Heart right ventricle (tissue), 16 donors: ENCODE measurements at regions not wholly inside any gene's neighbourhood (a gene's known extent, or its start where the extent isn't known, plus 50 kb on each side); places are given as distances from the start of the nearest gene placed in this dataset.

Source experiments
- ATAC-seq, 8 donors: fragments of 200-7000 bp; cut with Tn5 transposase; one replicate each; pipeline ENCODE4 v1.9.1; 2020; ENCODE audit warnings: mild to moderate bottlenecking in 8 of 8, moderate library complexity in 8 of 8, moderate number of reproducible peaks in 1 of 8
- DNase-seq, 2 donors: peaks; one replicate each; pipeline ENCODE4 v3.0.0-alpha.2; 2020
- H3K27ac ChIP-seq, 10 donors: fragments of 200-600 bp; sonication (generic) in 2 of 10; one replicate each; pipeline versions ENCODE4 v1.5.0 to v1.8.0; 2020 to 2022; ENCODE audit warnings: mild to moderate bottlenecking in 3 of 10
- H3K27me3 ChIP-seq, 7 donors: fragments of 200-600 bp; one replicate each; pipeline ENCODE4 v1.8.0; 2021 to 2022; ENCODE audit warnings: mild to moderate bottlenecking in 2 of 7
- H3K36me3 ChIP-seq, 9 donors: fragments of 200-600 bp; sonication (generic) in 1 of 9; one replicate each; pipeline versions ENCODE4 v1.5.0 to v1.8.0; 2020 to 2022; ENCODE audit warnings: mild to moderate bottlenecking in 2 of 9
- H3K4me1 ChIP-seq, 9 donors: fragments of 200-600 bp; sonication (generic) in 1 of 9; one replicate each; pipeline versions ENCODE4 v1.5.0 to v1.8.0; 2020 to 2022; ENCODE audit warnings: mild to moderate bottlenecking in 4 of 9
- H3K4me3 ChIP-seq, 10 donors: fragments of 200-600 bp; sonication (generic) in 2 of 10; one replicate each; pipeline versions ENCODE4 v1.5.0 to v1.8.0; 2020 to 2022; ENCODE audit warnings: mild to moderate bottlenecking in 7 of 10, moderate library complexity in 2 of 10
- H3K9me3 ChIP-seq, 11 donors: fragments of 200-600 bp in 10 of 11; sonication (generic) in 2 of 11; one replicate each; pipeline versions ENCODE4 v1.5.0 to v1.8.0; 2013 to 2022; ENCODE audit warnings: mild to moderate bottlenecking in 2 of 11, control low read depth in 1 of 11, moderate library complexity in 1 of 11
- CTCF ChIP-seq, 9 donors: fragments of 200-600 bp; sonication (generic) in 2 of 9; IDR thresholded peaks; one replicate each; pipeline versions ENCODE4 v1.5.0 to v1.8.0; 2021 to 2022; ENCODE audit warnings: antibody characterized with exemption in 9 of 9, mild to moderate bottlenecking in 5 of 9, moderate library complexity in 1 of 9
- WGBS, 2 donors: extraction: QIAGEN DNeasy Blood & Tissue Kit; methylation state at CpG; one replicate each; pipeline ENCODE4 v1.1.7; 2013; ENCODE audit warnings: inconsistent platforms in 1 of 2; 5-methylcytosine and 5-hydroxymethylcytosine counted together
- intact Hi-C, 10 donors: fragments of 100-400 bp; cut with DNase I; formaldehyde crosslinking; loops; one replicate each; pipeline versions ENCODE4 v1.11.1 to v1.14.2; 2022
- donor health status: Arrhythmogenic right ventricular cardiomyopathy.
- donor health status: ischemic (EF 13 %, LVEDD 7.1; RV severe dilation, severe dysfunction).
- donor health status: healthy with polysubstance abuse.
- donor health status: DM: no; HTN: yes; CAD: no.
- donor health status: DM: no; HTN: no; CAD: no.
- donor health status: ischemic (EF 25% LVEDD 6.9; RV normal size, moderate dysfunction).
- donor health status: ischemic (EF 25% LVEDD 5.7; RV mildly dilated, moderate dysfunction).
- donor health status: healthy.
- donor health status: DM: yes; HTN: yes; CAD: no.
- donor health status: Ischemic cardiomyopathy.
- donor health status: ischemic (EF 35%, LVEDD 5.7; RV mildly dilated, moderate dysfunction).
- donor health status: nonischemic (EF 11% LVEDD 7.7; RV severe dilation, severe dysfunction).
- donor health status: DM: yes; HTN: yes; CAD: no.
- donor health status: PGD.
- donor health status: ischemic (EF 29% LVEDD 5.4; RV normal size, mild dysfunction).
- donor health status: nonischemic (EF 23%, LVEDD 6.1; RV moderate dilation, normal function).

- no peak overlapping the region for H3K4me3 ChIP-seq
- no peaks in the 10 kb centered on the region for H3K36me3 ChIP-seq
- ATAC-seq: peak; percentile 60 to 82 (median 74)
- H3K27me3 ChIP-seq: peaks cover 0 to 27% (median 10%) of the 10 kb centered on the region in 7 donors
- no peaks in the 10 kb centered on the region for H3K4me1 ChIP-seq
- intact Hi-C loops: loop anchor here in 7 of 10 donors (5.0 to 10.0 kb wide), 5 partner anchors 164 to 614 kb away; no protein-coding TSS in a partner anchor
- H3K9me3 ChIP-seq: no peaks in the 10 kb centered on the region
- peak; percentile 65 to 88 (median 80) for TF ChIP-seq CTCF (IDR thresholded peaks at IDR 0.05)
- WGBS, 2 donors: 58 to 62% methylated on average over 24 of the region's 24 CpGs
- no peak overlapping the region for H3K27ac ChIP-seq
- no peak for DNase-seq
These were observed 439.8 kb downstream of the SOX9 start for GRCh38 chr17:72560303-72561247.

GRCh38 chr17:72561266-72561665 lies 440.4 kb downstream of the SOX9 start:
- 72 to 74% methylated on average over 5 of the region's 5 CpGs for WGBS, 2 donors
- H3K27ac ChIP-seq: no peak overlapping the region
- no peaks in the 10 kb centered on the region for H3K36me3 ChIP-seq
- no peaks in the 10 kb centered on the region for H3K4me1 ChIP-seq
- no peak overlapping the region for H3K4me3 ChIP-seq
- H3K27me3 ChIP-seq: peaks cover 0 to 27% (median 8%) of the 10 kb centered on the region in 7 donors
- TF ChIP-seq CTCF (IDR thresholded peaks at IDR 0.05): no peak
- DNase-seq (no peak), ATAC-seq (no peak)
- intact Hi-C loops: loop anchor here in 7 of 10 donors (5.0 to 10.0 kb wide), 5 partner anchors 164 to 614 kb away; no protein-coding TSS in a partner anchor
- no peaks in the 10 kb centered on the region for H3K9me3 ChIP-seq

GRCh38 chr17:72561680-72562079 lies 440.9 kb downstream of the SOX9 start:
- no peaks in the 10 kb centered on the region for H3K36me3 ChIP-seq
- no peaks in the 10 kb centered on the region for H3K9me3 ChIP-seq
- no peak for DNase-seq
- no peak for ATAC-seq
- no peak for TF ChIP-seq CTCF (IDR thresholded peaks at IDR 0.05)
- intact Hi-C loops: loop anchor here in 7 of 10 donors (5.0 to 10.0 kb wide), 5 partner anchors 163 to 613 kb away; no protein-coding TSS in a partner anchor
- 89 to 92% methylated on average over 6 of the region's 6 CpGs for WGBS, 2 donors
- H3K27ac ChIP-seq: no peak overlapping the region
- H3K4me1 ChIP-seq: no peaks in the 10 kb centered on the region
- H3K27me3 ChIP-seq: peaks cover 0 to 22% (median 4%) of the 10 kb centered on the region in 7 donors
- no peak overlapping the region for H3K4me3 ChIP-seq

DNA sequence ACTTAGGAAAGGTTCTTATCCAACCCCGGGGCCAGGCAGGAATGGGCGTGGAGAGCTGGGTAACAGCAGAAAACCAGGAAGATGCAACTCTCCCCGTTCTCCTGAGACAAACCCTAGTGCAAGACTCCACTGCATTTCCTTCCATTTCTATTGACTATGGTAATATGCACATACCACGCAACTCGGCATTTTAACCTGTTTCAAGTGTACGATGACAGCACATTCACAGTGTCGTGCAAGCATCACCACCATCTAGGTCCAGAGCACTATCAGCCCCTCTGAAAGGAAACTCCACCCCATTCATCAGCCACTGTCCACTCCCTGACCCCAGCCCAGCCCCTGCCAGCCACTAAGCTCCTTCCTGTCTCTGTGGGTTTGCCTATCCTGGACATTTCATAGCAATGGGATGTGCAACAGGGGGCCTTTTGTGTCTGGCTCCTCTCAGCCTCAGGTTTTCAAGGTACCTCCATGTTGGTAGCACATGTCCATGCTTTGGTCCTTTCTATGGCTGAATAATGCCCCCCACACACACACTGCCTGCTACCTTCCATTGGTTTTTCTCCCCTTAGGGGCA lies 441.9 kb downstream of the SOX9 start:
- Histone ChIP-seq H3K27me3 (peaks cover 0 to 19% (median 0%) of the 10 kb centered on the region in 7 donors), H3K36me3 (no peaks in the 10 kb centered on the region), H3K27ac (no peak overlapping the region), H3K9me3 (no peaks in the 10 kb centered on the region), H3K4me3 (no peak overlapping the region), H3K4me1 (no peaks in the 10 kb centered on the region)
- intact Hi-C loops: loop anchor here in 7 of 10 donors (5.0 to 10.0 kb wide), 5 partner anchors 162 to 612 kb away; no protein-coding TSS in a partner anchor
- no peak for TF ChIP-seq CTCF (IDR thresholded peaks at IDR 0.05)
- DNase-seq (no peak), ATAC-seq (no peak)
- 52 to 63% methylated on average over 7 of the region's 7 CpGs for WGBS, 2 donors
